Renal cortex interstitium (tissue), 11 donors: ENCODE measurements at regions not wholly inside any gene's neighbourhood (a gene's known extent, or its start where the extent isn't known, plus 50 kb on each side); places are given as distances from the start of the nearest gene placed in this dataset.
"Not testable (repeated sequence)": the region's sequence is repeated elsewhere in the genome, so short reads cannot be mapped to it uniquely, and the experiment has no call there.

Experiments
- DNase-seq, 11 donors: peaks; one replicate each; pipeline ENCODE4 v3.0.0-alpha.2; 2013; ENCODE audit warnings: low read depth in 9 of 11, low spot score in 4 of 11; ENCODE audit errors: extremely low read depth in 1 of 11

DNA sequence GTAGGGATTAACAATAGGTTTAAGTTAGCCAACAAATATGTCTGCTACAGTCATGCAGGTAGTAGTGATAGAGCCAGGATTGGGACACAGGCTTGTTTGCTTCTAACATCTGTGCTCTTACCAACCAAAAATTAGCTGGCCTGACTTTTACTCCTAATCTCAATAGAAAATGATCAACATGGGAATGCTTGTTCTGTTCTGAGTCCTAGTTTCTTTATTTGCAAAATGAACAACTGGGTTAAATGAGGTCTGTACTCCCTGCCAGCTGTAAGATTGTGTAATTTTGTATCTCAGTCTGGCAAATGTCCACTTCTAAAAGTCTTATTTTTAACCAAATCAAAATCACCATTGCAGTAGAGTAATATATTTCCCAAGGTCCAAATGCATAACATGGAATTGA is 216.8 kb downstream of the NMUR2 start:
- no peak for DNase-seq

DNA sequence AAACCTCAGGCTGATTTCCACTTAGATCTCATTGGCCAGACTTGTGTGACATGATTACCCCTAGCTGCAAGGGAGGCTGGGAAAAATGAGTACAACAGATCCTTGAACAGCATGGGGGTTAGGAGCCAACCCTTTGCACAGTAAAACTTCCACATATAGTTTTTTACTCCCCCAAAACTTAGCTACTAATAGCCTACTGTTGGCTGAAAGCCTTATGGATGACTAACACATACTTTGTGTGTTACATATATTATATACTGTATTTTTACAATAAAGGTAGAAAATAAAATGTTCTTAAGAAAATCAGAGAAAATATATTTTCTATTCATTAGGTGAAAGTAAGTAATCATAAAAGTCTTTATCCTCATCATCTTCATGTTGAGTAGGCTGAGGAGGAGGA is 217.4 kb downstream of the NMUR2 start:
- no peak for DNase-seq

DNA sequence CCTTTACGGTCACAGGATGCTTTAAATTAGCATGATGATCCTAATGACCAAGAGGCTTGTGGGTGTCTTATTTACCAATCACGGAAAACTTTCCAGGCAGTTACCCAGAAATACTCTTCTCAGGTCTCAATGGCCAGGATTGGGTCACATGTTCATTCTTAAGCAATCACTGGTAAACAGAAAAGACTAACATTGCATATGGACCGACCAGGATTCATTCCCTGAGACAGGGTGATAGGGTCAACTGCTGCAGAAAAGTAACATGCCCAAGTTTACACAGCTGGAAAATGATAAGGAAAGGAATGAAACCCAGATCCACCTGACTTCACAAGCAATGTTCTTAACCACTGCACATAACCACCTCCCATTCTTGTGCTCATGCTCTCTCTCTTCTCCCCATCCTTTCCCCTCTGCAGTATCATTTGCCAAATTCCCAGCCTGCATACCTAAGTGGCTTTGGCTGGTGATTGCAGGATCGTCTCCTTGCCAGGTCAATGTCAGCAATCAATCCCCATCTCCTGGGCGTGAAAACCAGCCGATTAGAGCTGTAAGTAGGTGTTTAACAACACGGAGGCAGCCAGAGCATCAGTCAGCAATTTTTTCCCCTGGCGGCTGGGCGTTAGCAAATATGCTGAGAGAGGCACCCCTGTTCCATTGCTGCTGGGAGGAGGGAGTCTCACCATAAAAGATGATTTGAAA is 219.4 kb downstream of the NMUR2 start:
- no peak for DNase-seq

DNA sequence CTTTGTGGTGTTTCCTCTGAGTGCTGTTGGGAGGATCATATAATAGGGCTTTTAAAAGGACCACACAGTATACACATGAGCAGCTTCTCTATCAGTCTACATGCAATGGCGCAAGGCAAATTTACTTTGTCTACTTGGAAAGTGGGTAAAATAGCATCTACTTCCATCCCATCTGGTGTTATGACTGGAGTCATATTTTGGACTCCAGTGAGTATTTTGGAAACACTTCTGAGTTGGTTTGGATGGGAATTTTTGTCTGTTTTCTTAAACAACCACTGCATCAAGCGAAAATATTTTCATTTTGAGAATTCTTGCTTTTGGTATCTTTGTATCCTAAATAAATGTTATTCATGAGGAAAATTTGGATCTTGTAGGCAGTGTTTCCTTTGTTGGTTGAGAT is 220.8 kb downstream of the NMUR2 start:
- no peak for DNase-seq

DNA sequence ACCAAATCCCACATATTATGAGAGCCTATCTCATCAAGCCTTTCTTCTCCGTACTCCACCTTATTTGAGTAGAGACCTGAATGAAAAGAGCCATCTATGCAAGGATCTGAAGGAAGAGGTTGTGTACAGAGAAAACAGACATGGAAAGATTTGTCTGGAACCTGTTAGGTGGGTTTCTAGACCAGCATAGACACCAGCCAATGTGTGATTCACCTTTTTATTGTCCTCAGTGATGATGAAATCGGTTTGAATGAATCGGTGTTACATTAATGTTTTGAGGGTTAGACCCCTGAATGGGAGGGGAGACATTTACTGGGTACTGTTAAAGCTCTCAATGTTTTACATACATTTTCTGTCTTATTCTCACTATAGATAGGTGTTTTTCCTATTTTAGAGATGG is 223.6 kb downstream of the NMUR2 start:
- no peak for DNase-seq

DNA sequence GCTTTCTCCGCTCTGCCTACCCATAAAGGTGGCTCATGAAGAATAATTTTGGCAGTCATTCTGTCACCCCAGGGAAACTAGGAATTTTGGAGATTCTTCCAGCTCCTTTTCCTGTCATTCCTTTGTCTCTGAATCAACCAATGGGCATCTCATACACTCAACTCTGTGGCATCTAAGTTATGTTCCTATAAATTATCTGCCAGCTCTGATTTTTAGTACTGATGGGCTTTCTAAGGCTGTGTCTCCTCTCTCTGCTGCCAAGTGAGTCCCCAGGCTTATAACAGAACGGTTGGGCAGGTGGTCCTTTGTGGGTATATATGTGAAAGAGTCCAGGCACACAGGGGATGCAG is 226.8 kb downstream of the NMUR2 start:
- no peak for DNase-seq

DNA sequence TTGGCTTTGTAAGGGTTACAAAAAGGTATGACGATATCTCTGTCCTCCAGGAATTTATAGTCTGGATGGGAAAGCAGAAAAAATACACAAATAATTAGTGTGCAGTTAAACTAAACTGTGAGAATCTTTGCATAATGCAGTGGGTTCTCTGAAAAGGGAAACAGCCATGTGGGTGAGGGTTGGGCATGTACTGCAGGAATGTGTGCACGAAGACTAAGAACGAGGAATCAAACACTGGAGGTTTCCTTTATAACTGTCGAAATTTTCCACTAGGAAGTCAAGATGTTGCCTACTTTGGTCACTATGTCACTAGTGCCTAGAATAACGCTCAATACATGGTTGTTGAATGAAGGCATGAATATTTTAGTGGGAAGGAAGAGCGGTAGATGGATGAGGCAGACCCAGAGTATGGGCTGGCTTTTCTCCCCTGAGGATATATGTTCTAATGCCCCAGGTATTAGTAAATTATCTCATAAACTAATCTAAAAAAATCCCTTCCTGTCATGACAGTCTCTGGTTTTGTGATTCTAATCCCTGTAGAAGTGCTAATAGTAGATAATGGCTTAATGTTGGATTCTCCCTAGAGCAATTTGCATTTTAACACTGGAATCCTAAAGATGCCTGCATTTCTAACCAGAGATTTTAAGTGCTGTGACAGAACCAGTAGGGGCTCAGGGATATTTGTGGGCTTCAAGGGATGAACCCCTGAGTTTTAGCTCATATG is 227.3 kb downstream of the NMUR2 start:
- DNase-seq, result no peak

DNA sequence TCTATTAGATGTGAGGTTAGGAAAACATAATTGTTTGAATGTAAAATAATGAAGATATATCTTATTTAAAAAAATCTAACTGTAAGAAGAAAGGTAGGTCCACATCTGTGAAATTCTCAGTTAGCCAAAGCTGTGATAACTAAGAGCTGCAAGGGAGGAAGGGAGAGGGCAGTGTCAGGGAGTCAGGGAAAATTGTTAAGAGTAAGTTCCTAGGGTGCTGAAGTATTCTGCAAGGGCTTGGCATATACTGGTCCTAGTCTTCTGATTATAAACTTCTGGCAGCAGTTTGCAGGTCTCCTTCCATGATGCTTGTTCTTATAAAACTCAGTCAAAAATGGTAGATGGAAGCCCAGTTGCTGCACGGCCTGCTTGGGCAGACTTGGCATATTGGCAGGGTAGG is 233.2 kb downstream of the NMUR2 start:
- no peak for DNase-seq

DNA sequence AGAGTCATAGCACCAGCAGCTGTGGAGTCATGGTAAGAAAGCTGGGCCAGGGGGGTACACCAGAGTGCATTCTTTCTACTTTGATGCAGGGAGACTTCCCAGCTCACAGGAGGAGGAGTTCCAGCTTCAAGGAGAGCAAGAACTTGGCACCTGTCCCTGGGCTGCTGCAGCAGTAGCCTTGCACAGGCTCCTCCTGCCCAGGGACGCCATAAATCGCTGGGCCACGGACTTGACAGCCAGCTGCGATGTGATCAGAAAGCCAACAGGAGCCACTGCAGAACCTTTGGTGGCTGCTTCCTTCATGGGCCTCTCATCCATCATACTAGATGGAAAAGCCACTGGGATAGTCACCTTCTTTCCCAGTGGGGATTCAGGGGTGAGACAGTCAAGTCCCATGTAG is 234.7 kb downstream of the NMUR2 start:
- peak in 3 of 11 donors; percentile 2 to 16 (median 7) for DNase-seq

DNA sequence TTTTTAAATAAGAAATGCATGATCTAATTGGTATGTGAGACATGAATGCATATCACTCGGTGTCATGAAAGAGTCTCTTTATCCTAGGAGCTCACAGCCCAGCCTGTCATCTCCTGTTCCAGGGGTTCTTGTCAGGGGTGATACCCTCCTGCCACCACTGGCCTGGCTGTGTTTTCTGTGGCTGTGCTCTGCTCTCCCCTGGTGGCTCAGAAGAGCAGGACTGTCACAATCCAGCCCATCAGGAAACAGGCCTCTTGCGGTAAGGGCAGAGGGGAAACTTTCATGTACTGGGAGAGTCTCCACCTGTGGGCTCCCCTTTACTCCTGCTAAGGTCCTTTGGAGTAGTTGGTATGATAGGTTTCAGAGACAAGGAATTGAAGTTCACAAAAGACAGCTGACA is 240.2 kb upstream of the GLRA1 start:
- DNase-seq, result no peak

DNA sequence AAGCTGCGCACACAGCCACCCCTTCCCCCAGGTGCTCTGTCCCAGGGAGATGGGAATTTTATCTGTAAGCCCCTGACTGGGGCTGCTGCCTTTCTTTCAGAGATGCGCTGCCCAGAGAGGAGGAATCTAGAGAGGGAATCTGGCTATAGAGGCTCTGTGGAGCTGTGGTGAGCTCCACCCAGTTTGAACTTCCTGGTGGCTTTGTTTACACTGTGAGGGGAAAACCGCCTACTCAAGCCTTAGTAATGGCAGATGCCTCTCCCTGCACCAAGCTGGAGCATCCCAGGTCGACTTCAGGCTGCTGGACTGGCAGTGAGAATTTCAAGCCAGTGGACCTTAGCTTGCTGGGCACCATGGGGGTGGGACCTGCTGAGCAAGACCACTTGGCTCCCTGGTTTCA is 235.2 kb upstream of the GLRA1 start:
- not testable (repeated sequence) for DNase-seq

DNA sequence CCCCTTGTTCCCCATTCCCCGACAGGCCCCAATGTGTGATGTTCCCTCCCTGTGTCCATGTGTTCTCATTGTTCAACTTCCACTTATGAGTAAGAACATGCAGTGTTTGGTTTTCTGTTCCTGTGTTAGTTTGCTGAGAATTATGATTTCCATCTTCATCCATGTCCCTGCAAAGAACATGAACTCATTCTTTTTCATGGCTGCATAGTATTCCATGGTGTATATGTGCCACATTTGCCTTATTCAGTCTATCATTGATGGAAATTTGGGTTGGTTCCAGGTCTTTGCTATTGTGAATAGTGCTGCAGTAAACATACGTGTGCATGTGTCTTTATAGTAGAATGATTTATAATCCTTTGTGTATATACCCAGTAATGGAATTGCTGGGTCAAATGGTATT is 229.8 kb upstream of the GLRA1 start:
- DNase-seq, result not testable (repeated sequence)

DNA sequence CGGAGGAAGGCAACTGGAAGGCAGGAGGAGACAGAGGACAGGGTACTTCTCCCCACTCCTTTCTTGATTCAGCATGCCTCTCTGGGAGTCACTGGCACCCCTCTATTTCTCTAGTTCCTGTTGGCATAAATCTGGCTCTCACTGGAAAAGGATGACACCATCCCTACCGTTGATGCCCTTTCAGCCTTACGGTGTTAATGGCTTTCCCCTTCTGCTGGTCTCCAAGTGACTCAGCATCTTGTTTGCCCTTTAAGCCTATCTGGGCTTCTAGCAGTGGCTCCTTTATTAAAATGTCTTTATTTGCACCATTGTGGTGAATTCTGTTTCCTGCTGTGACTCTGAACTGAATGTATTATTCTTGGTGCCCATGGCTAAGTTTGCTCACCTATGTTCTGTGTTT is 227.3 kb upstream of the GLRA1 start:
- no peak for DNase-seq

DNA sequence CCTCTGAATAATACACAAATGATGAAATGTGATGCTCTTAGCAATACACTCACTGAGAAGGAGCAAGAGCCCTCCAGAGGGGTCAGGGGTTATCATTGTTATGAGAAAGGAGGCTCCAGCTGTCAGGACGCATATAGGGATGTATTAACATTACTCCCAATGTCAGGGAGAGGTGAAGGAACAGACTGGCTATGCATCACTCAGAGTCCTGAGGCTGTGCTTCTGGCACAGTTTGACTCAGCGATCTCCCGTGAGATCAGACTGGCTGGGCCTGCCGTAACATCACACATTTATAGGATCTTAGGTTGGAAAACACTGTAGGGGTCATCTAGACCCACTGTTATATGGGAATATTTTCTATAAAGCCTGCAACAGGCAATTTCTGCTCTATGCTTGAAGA is 226.5 kb upstream of the GLRA1 start:
- DNase-seq, result no peak

DNA sequence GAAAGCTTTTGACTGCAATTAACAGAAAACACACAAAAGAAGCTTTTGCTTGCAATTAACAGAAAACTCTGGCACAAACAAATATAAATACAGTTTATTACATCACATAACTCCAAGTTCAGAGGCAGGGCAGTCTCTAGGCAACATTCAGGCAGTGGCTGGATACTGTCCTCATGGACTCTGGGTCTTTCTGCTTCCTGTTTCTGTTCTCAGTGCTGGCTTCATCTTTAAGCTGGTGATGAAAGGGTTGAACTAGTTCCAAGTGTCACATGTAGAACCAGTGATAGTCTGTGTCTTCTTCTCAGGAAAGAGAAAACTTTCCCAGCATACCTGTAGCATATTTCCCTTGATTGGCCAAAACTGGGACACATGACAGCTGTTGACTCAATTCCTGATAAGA is 222.6 kb upstream of the GLRA1 start:
- DNase-seq, result peak in 2 of 11 donors; percentile 8 to 17

DNA sequence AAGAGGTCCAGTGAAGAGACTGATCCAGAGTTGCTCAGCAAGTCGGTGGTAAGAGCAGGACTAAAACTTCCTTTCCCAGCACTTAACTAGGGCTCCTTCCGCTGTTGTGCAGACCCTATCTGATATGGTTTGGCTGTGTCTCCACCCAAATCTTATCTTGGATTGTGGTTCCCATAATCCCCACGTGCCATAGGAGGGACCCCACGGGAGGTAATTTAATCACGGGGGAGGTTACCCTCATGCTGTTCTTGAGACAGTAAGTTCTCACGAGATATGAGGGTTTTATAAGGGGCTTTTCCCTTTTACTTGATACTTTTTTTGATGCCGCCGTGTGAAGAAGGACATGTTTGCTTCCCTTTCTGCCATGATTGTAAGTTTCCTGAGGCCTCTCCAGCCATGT is 221.9 kb upstream of the GLRA1 start:
- DNase-seq, result no peak

DNA sequence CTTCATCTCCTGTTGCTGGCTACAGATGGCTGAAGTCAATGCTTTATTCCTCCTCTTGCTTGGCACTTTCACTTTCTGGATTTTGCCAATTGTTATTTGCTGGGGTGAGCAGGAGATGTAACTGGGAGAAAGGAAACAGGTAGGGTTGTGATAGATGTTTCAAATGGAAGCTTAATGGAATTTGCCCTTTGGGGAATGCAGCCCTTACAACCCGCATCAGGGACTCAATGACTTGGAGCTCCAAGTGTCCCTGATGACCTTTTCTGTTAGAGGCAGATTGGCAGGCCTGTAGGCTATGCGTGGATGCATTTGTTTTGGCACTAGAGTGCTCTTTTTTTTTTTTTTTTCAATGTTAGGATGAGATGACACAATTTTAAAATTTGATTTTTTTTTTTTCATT is 219.9 kb upstream of the GLRA1 start:
- no peak for DNase-seq

DNA sequence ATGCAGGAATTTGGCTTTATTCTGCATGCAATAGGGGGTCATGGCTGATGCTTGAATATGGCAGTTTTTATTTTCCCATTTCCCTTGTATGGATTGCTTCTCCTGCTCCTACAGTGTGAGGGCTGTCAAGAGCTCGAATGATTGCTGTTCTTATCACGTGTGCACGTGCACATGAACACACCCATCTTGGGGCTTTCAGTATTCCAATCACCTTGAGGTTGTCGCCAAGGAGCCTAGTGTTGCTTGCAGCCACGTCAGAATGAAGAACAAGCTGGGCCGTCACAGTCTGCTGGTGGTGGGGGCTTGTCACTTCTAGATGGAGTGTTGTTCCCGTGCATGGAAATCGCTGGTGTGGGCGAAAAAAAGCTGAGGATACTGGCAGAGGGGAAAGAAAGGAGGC is 219.4 kb upstream of the GLRA1 start:
- DNase-seq, result no peak

DNA sequence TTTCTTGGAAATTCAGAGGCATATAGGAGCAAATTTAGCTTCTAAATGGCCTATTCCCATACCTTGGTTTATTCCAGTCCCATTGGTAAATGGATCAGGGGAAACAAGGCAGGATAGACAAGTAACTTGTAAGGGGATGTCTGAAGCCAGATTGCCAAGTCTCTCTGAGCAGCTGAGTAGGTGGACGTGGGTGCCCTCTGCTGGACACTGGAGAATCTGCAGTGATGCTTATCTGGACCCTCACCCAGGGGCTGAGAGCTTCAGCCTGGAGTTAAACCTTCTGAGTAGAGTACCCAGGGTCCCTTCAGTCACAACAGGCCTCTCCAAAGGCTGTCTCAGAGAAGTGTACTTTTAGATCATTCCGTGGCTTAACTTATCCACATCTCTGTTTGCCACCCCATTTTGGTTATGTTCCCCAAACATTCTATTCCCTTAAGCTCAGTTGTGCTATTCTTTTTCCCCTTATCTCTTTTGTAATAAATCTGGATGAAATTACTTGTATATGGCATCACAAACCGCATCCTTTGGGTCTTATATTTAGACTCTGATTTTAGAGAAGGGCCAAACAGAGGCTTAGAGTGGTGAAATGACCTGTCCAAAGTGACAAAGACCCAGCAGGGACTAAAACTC is 218.3 kb upstream of the GLRA1 start:
- DNase-seq, result peak in 10 of 11 donors; percentile 8 to 47 (median 36)

DNA sequence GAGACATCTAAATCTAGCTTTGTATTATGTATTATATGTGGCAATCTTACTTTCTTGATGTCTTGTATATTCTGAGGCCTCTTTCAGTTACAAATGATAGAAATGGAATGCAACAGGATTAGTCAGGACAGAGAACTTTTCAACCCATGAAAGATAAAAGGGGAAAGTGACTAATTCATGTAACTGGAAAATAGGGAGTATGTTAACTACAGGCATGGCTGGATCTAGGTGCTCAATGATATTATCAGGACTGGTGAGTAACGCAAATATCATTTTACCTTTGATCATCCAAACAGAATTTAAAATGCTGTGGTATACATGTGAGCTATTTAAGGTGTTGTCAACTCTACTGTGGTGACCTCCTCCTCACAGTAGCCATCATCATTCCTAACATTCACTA is 215.7 kb upstream of the GLRA1 start:
- DNase-seq, result no peak

DNA sequence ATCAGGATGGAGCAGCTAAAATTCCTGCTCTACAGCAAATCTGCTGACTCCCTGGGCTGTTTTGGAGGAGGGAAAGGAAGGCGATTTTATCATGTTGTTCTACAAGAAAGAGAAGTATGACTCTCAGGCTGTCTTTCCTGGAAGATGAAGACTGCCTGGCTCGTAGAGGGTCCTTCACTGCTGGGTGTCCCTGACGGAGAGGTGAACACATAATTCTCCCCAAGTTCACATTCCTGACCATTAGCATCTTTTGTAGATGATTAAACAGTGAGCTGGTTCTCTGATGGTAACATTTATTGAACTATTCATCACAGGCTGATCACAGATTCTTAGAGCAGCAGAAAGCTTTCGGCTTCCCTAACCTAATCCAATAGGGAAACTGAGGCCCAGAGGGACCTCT is 212.4 kb upstream of the GLRA1 start:
- DNase-seq, result no peak
